ENCODE measurements at regions not wholly inside any gene's neighbourhood (a gene's known extent, or its start where the extent isn't known, plus 50 kb on each side); places are given as distances from the start of the nearest gene placed in this dataset. TPM values are rescaled to one million over a fixed set of nuclear protein-coding genes. Genes with fewer than 3 reads are reported as not detected.

- no peak for TF ChIP-seq CTCF (IDR thresholded peaks at IDR 0.05; ENCODE audit: insufficient read depth, low read depth, low read length)
- no peak for DNase-seq (ENCODE audit: low read depth)
Observed at GRCh38 chr1:72362538-72362937, 80.2 kb upstream of the NEGR1 start.

GRCh38 chr1:72357411-72357810 is 75.1 kb upstream of the NEGR1 start:
- TF ChIP-seq CTCF (IDR thresholded peaks at IDR 0.05; ENCODE audit: insufficient read depth, low read depth, low read length), result no peak
- no peak overlapping the region for H3K4me3 ChIP-seq (ENCODE audit: low read depth, low read length)
- no peak for DNase-seq (ENCODE audit: low read depth)

More at GRCh38 chr1:72362538-72362937, 80.2 kb upstream of the NEGR1 start:
- H3K4me3 ChIP-seq (ENCODE audit: low read depth, low read length), result no peak overlapping the region

- TF ChIP-seq CTCF (IDR thresholded peaks at IDR 0.05; ENCODE audit: insufficient read depth, low read depth, low read length), result no peak
- no peak overlapping the region for H3K4me3 ChIP-seq (ENCODE audit: low read depth, low read length)
- no peak for DNase-seq (ENCODE audit: low read depth)
Observed at GRCh38 chr1:72355899-72356298, 73.6 kb upstream of the NEGR1 start.

GRCh38 chr1:72341661-72342060 is 59.3 kb upstream of the NEGR1 start:
- no peak for DNase-seq (ENCODE audit: low read depth)
- TF ChIP-seq CTCF (IDR thresholded peaks at IDR 0.05; ENCODE audit: insufficient read depth, low read depth, low read length), result no peak
- H3K4me3 ChIP-seq (ENCODE audit: low read depth, low read length), result no peak overlapping the region

- no peak overlapping the region for H3K4me3 ChIP-seq (ENCODE audit: low read depth, low read length)
- TF ChIP-seq CTCF (IDR thresholded peaks at IDR 0.05; ENCODE audit: insufficient read depth, low read depth, low read length), result no peak
- no peak for DNase-seq (ENCODE audit: low read depth)
Observed at GRCh38 chr1:72336776-72337175, 54.4 kb upstream of the NEGR1 start.

Small RNA genes lying in the stretch of these regions (small RNA-seq; reads per million reads assigned to genes)
- not detected for gene RN7SKP19
- not detected for gene RNA5SP50
- gene RNU4ATAC8P, result not detected
- gene RNU6-1246P, result not detected
